GM18498 (cell line): ENCODE measurements at regions not wholly inside any gene's neighbourhood (a gene's known extent, or its start where the extent isn't known, plus 50 kb on each side); places are given as distances from the start of the nearest gene placed in this dataset.

ENCODE experiments used
- ATAC-seq: cut with Tn5 transposase; IDR thresholded peaks from one replicate; pipeline ENCODE4 v1.9.1; 2021; ENCODE audit warnings: mild to moderate bottlenecking, moderate library complexity; ENCODE audit not compliant: unreplicated experiment

DNA sequence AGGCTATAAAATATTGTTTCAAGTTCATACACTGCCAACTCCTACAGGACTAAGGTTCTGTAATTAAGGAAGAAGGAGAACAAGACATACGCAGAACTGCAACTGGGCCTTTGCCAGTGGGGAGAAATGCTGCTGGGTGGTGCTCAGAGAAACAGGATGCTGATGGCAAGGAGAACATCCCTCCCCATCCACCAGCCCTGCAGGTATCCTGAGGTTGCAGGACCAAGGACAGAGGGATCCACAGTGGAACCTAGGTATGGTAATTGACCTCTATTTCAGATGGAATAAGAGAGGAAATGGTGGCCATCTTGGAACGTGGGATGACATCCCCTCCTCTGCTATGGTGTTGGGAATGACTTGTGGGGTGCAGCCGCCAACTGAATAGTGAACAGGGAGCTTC, 206.3 kb upstream of the S1PR3 start:
- ATAC-seq, result no peak

DNA sequence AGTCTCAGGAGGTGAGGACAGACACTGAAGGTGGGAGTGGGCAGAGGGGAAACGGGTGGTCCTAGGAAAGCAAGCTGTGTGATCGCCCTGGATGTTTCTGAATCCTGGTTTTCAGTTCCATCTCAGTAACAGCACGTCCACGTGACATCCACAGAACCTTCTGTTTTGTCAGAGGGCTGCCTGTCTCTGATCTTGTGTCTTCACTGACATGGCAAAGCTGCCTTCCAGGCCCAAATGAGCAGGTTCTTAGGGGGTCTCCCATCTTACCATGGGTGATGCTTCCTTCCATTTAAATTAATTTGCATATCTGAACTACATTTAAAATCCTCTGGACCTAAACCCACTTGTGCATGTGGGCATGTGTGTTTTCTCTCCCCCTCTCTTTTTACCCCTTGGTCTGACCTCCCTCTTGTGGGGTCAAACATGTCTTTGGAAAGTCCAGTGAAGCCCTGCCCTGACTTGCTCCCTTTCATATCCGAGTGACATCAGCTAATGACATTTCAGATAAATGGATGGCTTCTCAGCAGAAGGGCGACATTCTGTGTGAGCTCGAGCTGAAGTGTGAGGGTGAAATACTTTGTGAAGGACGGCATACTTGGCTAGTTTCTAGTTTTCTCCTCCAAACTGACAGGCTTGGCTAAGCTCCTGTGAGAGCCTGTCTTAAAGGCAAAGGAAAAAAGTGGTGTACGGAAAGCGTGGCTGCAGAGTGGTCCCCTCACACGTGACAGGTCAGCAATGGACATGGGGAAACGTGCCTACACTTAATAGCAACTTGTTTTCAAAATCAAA, 204.8 kb upstream of the S1PR3 start:
- no peak for ATAC-seq

DNA sequence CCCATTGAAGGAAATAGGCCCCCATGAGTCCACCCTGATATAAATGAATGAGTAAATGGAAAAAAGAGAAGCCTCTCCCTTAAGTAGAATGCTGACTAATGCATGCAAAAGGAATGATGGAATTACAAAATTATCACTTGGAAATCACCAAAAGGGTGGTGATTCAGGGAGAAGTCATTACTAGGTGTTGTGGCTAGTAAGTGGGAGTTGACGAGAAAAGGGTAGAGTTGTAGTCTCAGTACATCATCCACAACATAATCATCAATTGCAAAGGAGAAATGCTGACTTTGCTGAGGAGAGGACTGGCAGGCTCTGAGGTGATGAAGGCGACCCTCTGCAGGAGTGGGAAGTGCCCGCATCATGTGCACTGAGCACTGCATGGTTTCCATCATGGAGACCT, 201.5 kb upstream of the S1PR3 start:
- ATAC-seq, result no peak

DNA sequence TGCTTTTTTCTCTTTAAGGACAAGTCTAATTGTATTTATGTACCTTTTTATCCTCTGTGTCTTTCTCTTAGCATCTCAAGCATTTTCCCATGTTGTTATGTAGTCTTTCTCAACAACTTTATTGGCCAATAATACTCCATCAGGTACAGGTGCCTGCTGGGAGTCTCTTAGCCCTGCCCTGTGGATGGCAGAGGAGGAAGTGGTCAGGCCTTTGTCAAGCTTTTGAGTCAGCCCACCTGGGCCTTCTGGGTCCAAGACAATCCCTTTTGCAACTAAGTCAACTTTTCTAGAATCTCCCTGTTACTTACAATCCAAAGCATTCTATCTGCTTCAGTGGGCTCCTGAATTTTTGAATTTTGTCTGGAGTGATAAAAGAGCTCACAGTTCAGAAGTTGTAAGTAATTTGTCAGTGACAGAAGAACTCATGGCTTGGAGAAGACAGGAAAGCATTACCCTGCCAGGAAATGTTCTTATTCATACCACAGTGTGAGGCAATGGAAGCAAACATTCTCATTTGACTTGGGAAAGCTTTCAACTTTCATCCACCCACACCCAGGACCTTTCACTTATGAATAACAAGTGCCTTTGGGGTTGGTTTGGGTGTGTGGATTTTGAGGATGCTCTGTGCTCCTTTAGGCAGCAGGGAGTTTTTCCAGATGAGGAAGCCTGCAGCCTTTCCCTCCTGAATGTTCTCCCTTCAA, 200.0 kb upstream of the S1PR3 start:
- ATAC-seq, result no peak

DNA sequence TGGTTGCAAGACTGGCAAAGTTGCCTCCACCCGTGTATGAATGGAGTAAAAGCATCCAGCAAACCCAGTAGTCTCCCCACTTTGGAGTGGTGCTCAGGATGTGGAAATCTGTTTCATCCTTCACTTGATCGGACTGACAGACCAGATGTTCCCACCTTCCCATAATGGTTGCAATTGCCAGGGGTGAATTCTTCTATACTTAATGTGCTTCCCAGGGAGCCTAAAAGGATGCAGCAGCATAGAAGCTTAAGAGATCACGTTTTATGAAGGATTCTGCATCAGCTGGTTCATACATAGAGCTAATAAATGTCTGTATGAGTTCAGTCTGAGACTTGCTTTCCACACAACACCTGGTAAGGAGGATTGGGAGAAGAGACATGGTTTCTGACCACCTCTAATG, 198.8 kb upstream of the S1PR3 start:
- no peak for ATAC-seq

DNA sequence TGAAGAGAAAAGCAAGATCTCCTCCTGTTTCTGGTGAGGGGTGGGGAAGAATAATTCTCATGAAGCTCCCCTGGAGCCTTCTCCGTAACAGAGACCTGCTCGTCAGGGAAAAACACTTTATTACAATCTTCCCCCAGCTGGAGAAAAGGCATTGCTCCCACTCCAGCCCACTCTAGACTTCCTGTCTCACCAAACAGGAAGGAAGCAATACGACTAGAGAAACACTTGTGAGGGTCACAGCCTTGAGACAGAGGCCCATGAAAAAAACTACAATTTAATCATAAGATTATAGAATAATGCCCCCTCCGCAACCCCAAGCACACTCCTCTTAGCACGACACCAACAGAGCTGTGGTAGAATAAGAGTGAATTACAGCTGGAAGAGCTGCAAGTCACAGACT, 197.2 kb upstream of the S1PR3 start:
- no peak for ATAC-seq

DNA sequence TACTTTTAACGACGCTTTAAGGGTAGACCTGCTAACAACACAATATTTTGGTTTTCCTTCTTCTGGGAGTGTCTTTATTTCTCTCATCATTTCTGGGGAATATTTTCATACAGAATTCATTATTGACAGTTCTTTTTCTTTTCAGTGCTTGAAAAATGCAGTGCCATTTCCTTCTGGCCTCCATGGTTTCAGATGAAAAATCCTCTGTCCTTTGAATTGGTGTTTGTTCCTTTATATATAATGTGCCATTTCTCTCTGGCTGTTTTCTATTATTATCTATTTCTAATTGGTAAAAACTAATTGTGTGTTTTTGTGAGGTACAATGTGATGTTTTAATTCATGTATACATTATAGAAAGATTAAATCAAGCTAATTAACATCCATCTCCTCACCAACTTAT, 194.3 kb upstream of the S1PR3 start:
- ATAC-seq, result no peak

DNA sequence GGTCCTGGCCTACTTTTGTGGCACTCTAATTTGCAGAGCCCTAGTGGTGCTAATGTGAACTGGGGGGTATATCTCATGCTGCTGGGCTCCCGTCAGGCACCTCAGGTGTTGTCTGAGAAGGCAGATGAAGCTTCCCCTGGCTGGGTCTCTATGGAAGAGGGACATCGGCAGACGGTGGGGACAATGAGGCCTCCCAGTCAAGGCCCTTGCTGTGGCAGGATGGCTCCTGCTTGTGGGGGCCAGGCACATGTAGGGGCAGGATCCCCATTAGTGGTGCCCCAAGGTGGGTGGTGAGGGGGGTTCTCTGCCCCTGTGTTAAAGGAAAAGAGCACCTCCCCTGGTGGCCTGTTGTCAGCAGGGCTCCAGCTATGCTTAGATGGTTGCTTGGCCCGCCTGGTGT, 192.8 kb upstream of the S1PR3 start:
- ATAC-seq, result no peak

DNA sequence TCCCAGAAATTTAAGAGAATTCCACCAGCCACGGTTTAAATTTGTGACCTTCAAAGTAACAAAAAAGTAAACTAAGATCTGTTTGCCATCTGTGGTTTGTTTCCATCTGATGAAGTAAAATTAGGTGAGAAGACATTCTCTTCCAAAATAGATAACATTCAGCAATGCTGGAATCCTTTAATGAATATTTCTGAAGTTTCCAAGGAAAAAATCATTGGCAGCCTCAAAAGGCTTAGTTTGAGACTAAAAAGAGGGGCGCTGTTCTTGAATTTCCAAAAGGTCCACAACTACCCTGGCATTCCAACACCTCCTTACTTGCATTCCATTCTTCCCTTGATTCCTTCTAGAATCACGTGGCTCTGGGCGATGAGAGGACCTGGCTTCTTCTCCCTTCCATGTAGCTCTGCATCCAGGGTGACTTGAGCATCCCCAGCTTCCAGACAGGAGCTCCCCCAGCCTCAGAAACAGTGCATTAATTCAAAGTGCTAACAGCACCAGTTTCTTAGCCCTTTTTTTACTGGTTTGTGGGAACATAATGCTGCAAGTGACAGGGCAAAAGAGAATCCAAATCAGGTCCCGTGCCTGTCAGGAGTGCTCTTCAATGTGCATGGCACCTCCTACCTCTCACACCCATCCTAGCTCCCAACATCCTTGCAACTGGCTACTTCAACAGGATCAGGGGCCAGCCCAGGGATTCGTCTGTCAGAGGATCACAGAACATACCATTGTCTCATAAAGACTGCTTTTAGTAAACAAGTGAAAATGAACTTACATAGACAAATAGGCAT, 191.5 kb upstream of the S1PR3 start:
- ATAC-seq, result no peak

DNA sequence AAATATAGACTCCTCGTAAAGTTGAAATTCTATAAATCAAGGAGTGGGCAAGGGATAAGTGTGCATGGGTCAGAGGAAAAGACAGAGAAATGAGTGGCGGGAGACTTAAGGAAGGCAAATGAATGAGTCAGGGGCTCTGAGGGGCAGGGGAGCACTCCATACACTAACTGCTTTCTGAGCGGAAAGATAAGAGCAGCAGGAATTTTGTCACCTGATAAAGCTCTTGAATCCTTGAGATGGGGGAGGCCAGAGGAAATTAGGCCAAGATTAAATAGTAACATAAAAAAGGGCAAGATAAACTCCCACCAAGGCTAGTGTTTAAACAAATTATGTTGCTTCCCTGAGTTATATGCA, 191.0 kb upstream of the S1PR3 start:
- ATAC-seq, result no peak

DNA sequence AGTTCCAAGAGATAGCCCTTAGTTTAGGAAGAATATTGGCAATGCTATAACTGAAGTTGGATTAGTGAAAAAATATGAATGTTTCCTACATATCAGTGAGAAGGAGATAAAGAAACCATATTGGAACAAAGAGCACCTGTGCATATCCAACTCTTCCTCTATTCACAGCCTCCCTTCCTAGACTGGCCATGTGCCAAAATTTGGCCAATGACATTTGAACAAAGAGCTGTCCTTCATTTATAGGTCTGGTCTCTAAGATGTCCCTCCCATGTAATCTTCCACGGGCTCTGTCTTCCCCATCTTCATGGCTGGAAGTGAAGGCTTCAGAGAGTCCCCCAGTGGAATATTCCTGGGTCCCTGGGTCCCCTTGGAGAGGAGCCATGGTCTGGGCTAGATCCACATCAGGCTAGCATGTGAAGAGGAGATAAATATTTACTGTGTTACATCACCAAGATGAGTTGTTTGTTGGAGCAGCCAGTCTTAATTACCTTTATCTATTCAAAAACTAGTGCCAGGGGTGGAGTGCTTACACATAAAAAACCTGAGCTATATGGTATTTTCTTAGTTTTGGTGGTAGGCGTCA, 190.0 kb upstream of the S1PR3 start:
- ATAC-seq, result no peak

DNA sequence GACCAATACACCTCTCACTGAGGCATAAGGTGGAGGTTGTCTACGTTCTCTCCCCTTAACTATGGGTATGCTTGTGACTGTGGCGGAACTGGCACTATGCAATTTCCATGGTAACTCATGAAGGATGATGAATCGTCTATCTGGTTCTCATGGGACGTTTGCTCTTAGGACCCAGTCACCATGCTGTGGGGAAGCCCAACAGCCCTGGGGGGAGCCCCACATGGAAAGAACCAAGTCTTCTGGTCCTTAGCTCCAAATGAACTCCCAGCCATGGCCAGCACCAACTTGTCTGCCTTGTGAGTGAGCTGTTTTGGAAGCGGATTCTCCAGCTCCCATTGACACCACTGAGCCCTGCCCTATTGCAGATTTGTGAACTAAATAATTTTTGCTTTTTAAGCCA, 188.7 kb upstream of the S1PR3 start:
- no peak for ATAC-seq

DNA sequence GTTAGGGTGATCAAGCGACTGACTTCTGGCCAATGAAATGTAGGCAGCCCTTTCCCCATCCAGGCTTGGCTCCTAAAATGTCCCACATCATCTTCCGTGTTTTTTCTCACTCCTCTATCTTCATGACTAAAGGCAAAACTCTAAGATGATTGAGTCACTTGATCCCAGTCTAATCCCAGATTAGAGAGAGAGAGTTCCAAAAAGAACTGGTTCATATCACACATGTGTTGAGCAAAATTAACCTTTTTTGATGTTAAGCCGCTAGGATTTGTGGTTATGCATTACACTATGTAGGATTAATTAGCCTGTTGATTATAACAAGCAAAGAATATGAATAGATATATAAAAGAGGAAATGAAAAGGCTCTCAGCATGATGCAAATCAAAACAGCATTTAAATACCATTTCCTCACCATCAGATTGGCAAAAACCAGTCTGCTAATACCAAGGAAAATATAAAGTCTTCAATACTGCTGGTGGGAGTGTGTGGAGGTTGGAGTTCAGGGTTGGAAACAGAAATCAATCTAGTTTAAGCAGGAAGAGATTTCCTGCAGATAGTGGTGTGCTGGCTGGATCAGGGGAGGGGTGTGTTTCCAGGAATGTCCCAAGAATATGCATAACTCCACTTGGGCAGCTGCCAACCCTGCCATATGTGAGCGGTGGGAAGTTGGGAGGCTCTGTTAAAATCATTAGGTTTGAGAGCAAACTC, 187.6 kb upstream of the S1PR3 start:
- no peak for ATAC-seq

DNA sequence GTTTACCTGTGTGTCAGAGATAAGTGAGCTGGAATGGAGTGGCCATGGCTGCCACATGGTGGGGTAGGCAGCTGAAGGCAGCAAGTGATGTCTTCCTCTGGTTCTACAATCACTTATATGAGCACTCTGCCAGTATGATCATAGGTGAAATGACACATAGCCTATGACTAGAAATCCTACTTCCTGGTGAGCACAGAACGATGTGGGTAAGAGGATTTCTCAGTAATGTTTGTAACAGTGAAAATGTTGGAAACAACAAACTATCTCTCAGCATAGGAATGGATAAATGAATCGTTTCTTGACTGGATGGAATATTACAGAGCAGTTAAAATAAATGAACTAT, 187.0 kb upstream of the S1PR3 start:
- ATAC-seq, result no peak

DNA sequence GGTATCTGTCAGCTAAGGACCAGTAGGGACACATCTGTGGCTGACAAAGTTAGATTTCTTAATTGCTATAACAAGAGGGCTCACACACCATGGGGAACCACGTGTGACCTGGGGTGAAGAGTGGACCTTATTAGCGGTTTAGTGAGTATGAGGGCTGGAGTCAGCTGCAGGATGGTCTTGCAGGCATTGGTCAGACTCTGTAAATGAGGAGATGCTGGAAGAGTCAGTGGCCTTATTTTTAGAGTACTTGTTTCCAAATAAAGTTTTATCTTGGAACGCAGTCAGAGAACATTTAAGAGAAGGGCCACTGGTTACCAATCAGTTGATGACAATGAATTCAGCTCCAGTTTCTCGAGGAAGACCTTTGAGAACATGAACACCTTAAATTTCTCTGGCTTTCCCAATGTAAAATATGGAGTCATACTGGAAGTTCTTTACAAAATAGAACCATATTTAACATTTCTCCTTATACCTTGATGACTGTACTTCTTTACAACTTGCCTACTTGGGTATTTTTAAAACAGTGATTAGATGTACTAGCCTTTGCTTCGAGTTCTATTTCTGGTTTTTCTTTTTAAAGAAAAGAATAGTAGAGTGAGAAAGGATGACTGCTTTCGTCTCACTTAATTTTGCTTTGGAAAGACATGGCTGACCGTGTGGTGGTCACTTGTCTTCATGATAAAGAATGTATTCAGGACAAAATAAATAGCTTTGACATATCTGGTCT, 185.9 kb upstream of the S1PR3 start:
- ATAC-seq, result no peak

DNA sequence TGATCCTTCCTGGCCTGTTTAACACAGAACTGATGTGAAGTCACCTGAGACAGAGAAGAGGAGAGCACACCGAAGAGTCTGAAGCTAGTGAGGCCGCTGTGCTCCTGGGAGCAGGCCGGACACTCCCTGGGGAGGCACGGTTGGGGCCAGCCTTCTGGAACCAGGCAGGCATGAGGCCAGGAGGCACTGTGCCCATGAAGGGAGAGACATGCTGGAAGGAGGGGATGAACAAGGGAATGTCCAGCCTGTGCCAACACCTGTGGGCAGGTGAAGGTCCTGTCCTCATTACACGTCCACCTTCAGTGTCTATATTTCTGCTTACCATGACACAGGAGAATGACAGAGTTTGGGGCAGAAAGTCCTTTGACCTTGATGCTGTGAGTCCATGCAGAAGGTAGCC, 183.8 kb upstream of the S1PR3 start:
- ATAC-seq, result no peak

DNA sequence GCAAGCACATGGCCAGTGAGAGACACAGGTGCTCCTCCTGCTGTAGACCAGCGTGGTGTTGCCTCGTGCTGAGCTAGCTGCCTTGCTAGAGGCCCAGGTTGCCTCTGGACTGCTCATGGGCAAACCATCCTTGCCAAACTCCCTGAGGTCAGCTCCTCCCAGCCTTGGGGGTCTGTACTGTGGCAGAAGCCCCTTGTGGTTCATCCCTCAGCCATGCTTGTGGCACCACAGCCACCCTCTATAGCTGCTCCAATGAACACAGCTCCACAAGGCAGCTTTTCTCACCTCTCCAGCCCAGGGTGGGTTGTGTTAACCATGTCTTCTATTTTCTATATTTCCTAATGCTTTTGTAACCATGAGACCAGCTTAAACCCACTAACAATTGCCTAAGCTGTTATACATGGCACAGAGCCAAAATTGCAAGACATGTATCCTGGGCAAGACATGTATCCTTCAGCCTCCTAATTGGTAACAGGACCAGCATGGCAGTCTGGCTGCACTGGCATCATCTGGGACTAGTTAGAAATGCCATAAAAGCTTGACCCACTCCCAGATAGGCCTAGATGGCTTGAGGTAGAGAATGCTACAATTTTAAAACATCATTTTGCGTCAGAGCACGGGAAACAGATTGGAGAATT, 183.1 kb upstream of the S1PR3 start:
- ATAC-seq, result no peak

DNA sequence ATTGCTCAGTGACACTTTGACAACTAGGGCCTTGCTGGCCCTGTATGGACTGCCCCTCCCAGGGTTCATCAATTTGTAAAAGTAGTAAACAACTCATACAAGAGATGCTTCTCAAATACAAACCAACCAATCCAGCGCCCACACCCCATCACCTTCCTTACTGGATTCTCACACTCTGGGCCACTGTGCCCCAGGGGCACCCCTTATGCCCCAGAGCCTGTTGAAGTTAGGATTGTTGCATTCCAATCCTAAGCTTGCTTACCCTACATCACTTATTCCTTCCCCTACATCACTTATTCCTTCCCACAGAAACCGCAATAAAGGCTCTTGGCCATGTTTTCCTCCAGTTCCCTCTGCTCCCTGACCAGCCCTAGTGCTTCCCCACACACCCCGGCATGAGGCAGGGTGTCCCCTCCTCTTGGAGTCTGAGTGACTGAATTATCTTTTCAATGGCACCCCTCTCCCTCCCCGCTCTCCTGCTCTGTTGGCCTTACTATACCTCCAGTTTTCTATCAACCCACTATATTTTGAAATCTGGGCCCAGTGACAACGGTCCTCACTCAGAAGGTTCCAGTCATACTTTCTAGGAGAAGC, 182.4 kb upstream of the S1PR3 start:
- no peak for ATAC-seq

DNA sequence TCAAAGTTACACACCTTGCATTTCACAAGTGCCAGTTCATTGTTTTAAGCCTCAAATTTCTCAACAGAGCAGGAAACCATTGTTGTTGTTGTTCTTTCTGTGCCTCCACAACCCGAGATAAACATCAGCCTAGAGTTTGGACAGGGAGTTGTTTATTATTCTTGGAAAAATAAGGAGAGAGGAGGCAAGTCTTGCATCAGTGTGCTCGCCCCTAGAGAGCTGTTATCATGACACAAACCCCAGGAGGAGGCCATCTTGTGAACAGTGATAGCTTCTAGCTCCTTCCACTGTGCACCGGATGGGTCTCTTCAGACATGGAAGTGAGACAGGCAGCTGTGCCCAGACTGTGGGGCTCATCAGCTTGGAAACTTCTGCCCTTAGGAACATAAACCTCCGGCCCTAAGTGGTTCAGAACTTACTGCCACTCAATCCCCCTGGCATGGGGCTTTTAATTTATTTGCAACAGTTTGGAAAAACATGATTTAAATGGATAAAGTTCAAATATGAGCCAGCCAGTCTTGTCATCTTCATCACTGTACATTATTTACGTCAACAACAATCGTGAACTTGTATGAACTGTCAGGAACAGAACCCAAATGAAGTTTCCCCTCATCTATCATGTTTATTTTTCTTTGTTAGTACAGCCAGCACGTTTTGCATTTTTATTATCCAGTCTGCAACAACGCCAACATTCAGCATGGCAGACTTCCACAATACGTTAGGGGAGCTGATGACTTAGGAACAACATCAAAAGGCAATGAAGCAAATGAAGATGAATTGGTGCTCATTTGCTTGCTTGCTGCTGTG, 181.7 kb upstream of the S1PR3 start:
- ATAC-seq, result no peak
